BJ (cell line): ENCODE measurements at regions not wholly inside any gene's neighbourhood (a gene's known extent, or its start where the extent isn't known, plus 50 kb on each side); places are given as distances from the start of the nearest gene placed in this dataset.

Source experiments
- CTCF ChIA-PET: fragments of 350-600 bp; formaldehyde crosslinking; extraction: SDS; loops from one replicate; lab custom pipeline; 2021; ENCODE audit warnings: antibody characterized with exemption, inconsistent platforms; lab: Yijun Ruan, JAX
- POLR2A ChIA-PET: fragments of 300-600 bp; sonication (Branson Sonifier 250); formaldehyde crosslinking; extraction: SDS; loops from one replicate; lab custom pipeline; 2021; ENCODE audit warnings: antibody characterized with exemption; lab: Charles Lee
- DNase-seq: peaks from one replicate; pipeline ENCODE4 v3.0.0-alpha.2; 2011; ENCODE audit warnings: low read depth
- H3K27me3 ChIP-seq: 2 replicates; pipeline ENCODE4 v1.6.0; 2011; ENCODE audit warnings: low read length; ENCODE audit not compliant: control insufficient read depth, insufficient read depth
- H3K36me3 ChIP-seq: 2 replicates; pipeline ENCODE4 v1.5.1; 2011; ENCODE audit warnings: low read length; ENCODE audit not compliant: control insufficient read depth, insufficient read depth
- H3K4me3 ChIP-seq: 2 replicates; pipeline ENCODE4 v1.5.1; 2011; ENCODE audit warnings: low read depth, mild to moderate bottlenecking, control low read depth, low read length
- TF ChIP-seq, protein P1 (sequence below): IDR thresholded peaks from 2 replicates; pipeline ENCODE4 v1.5.1; 2011; ENCODE audit warnings: low read depth, mild to moderate bottlenecking, control low read depth, inconsistent platforms, low read length, moderate library complexity; ENCODE audit not compliant: insufficient read depth

DNA sequence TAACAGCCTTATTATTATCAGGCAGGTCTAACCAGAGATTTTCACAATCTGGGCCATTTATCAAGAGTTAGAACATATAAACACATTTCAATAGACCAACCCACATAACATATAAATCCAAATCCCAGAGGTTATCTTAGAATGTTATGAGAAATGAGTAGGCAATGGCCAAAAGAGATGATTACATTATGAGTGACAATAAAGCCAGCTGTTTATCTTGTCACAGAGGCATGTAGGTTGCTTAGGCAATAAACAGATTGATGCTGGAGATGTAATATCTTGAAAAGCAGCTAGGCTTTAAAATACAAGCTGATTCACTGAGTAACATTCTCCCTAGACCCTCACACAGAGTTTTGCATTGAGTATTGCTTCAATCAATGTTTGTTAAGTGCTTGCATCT, 148.5 kb upstream of the SESN3 start:
- no peaks in the 10 kb centered on the region for H3K36me3 ChIP-seq
- ChIA-PET CTCF (interaction anchor here (2.2 kb wide), 1 partner anchor 10 kb away, joined by 7 read pairs; no protein-coding TSS in a partner anchor), POLR2A (no interaction called here)
- TF ChIP-seq, protein P1, sequence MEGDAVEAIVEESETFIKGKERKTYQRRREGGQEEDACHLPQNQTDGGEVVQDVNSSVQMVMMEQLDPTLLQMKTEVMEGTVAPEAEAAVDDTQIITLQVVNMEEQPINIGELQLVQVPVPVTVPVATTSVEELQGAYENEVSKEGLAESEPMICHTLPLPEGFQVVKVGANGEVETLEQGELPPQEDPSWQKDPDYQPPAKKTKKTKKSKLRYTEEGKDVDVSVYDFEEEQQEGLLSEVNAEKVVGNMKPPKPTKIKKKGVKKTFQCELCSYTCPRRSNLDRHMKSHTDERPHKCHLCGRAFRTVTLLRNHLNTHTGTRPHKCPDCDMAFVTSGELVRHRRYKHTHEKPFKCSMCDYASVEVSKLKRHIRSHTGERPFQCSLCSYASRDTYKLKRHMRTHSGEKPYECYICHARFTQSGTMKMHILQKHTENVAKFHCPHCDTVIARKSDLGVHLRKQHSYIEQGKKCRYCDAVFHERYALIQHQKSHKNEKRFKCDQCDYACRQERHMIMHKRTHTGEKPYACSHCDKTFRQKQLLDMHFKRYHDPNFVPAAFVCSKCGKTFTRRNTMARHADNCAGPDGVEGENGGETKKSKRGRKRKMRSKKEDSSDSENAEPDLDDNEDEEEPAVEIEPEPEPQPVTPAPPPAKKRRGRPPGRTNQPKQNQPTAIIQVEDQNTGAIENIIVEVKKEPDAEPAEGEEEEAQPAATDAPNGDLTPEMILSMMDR, result no peak
- no peak for DNase-seq
- H3K4me3 ChIP-seq, result no peak overlapping the region
- H3K27me3 ChIP-seq, result no peaks in the 10 kb centered on the region

DNA sequence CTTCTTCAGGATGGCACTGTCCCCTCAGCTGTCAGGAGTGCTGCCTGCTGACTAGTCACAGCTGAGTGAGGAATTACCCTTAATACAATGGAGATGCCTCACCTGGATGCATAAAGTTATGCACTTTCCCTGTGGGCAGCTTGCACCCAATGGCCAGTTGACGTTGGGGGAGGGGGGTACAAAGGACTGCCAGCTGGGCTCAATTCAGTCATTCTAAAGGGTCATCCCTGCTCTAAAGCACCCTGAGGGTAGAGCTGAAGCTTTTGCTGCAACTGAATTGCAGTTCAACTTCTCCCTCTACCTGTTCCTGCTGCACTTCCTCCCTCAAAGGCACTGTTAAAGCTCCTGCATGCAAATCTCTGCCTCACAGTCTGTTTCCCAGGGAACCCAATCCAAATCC, 147.8 kb upstream of the SESN3 start:
- Histone ChIP-seq H3K36me3 (no peaks in the 10 kb centered on the region), H3K4me3 (no peak overlapping the region), H3K27me3 (no peaks in the 10 kb centered on the region)
- POLR2A ChIA-PET, result no interaction called here
- DNase-seq, result no peak
- TF ChIP-seq, protein P1, result no peak
- CTCF ChIA-PET, result interaction anchor here (1.2 to 2.2 kb wide), 3 partner anchors 8 to 327 kb away, joined by 3 to 7 read pairs (median 3); no protein-coding TSS in a partner anchor

DNA sequence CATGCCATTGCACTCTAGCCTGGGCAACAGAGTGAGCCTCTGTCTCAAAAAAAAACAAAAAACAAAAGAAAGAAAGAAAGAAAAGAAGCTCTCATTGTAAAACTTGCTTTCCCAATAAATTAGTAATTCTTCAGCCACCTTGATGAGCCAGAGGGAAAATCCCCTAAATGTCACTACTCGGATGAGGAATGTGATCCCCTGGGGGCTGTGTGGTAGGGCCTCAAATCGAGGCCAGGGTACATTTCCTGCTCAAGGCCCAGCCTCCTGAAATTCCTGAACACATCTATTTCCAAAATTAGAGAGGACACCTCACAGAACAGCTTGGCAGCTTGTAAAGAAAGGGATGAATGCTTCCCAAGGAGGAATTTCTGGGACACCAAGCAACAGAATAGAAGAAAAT, 147.1 kb upstream of the SESN3 start:
- no peak for DNase-seq
- Histone ChIP-seq H3K27me3 (no peaks in the 10 kb centered on the region), H3K4me3 (no peak overlapping the region), H3K36me3 (no peaks in the 10 kb centered on the region)
- ChIA-PET POLR2A (no interaction called here), CTCF (interaction anchor here (1.2 to 2.2 kb wide), 3 partner anchors 9 to 327 kb away, joined by 3 to 7 read pairs (median 3); no protein-coding TSS in a partner anchor)
- TF ChIP-seq, protein P1, result no peak

DNA sequence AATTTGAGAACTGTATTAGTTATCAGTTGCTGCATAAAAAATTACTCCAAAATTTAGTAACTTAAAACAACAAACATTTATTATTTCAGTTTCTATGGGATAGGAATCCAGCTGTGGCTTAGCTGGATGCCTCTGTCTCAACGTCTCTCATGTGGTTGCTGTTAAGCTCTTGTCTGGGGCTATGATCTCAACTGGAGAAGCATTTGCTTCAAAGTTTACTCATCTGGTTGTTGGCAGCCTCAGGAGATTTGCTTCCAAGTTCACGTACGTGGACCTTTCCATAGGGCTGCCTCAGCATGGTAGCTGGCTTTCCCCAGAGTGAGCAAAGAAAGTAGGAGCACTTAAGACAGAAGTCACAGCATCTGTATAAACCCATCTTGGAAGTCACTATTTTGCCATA, 144.9 kb upstream of the SESN3 start:
- no peaks in the 10 kb centered on the region for H3K36me3 ChIP-seq
- no peak overlapping the region for H3K4me3 ChIP-seq
- H3K27me3 ChIP-seq, result no peaks in the 10 kb centered on the region
- POLR2A ChIA-PET, result no interaction called here
- CTCF ChIA-PET, result interaction anchor here (0.9 kb wide), 2 partner anchors 25 to 135 kb away, joined by 3 read pairs; no protein-coding TSS in a partner anchor
- TF ChIP-seq, protein P1, result no peak
- peak; percentile 16 for DNase-seq

DNA sequence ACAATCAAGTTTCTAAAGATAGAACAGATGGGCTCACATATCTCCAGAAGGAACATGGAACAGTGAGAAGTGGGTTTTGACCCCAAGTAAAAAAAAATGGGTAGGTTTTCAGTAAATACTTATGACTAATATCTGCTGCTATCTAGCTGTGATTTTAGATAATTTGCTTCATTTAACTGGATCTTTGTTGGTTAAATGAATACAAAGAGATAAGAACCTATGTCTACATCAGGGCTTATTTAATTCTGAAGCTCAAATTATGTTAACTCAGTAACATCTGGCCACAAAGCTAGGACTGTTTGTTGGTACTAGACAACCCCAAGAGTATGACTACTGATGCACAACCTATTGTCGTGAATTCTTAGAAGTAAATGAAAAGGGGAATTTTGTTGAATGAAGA, 144.4 kb upstream of the SESN3 start:
- TF ChIP-seq, protein P1, result no peak
- ChIA-PET POLR2A (no interaction called here), CTCF (interaction anchor here (0.9 kb wide), 2 partner anchors 24 to 136 kb away, joined by 3 read pairs; no protein-coding TSS in a partner anchor)
- H3K36me3 ChIP-seq, result no peaks in the 10 kb centered on the region
- no peaks in the 10 kb centered on the region for H3K27me3 ChIP-seq
- no peak overlapping the region for H3K4me3 ChIP-seq
- DNase-seq, result no peak
